ENCODE measurements at regions not wholly inside any gene's neighbourhood (a gene's known extent, or its start where the extent isn't known, plus 50 kb on each side); places are given as distances from the start of the nearest gene placed in this dataset.

- no peaks in the 10 kb centered on the region for H3K4me1 ChIP-seq (ENCODE audit: insufficient read depth, low read length)
- no peak overlapping the region for H3K4me3 ChIP-seq (ENCODE audit: insufficient read depth, low read depth, low read length)
- H3K79me2 ChIP-seq (ENCODE audit: insufficient read depth, low read length): no peaks in the 10 kb centered on the region
- H3K9ac ChIP-seq (ENCODE audit: low read length): no peak overlapping the region
- DNase-seq (ENCODE audit: low read depth): peak; percentile 32
- TF ChIP-seq EZH2 (IDR thresholded peaks at IDR 0.05; ENCODE audit: insufficient read depth, low read length): no peak
- no peak for TF ChIP-seq CTCF (IDR thresholded peaks at IDR 0.05; ENCODE audit: insufficient read depth, low read depth, low read length)
- H3K9me3 ChIP-seq (ENCODE audit: insufficient read depth, low read depth, low read length): no peaks in the 10 kb centered on the region
- Mint-ChIP-seq H3K36me3 (ENCODE audit: low read depth, unreplicated experiment) (no peaks in the 10 kb centered on the region), H3K27ac (ENCODE audit: unreplicated experiment) (no peak overlapping the region), H3K27me3 (ENCODE audit: low read depth, unreplicated experiment) (no peaks in the 10 kb centered on the region), H3K9me3 (ENCODE audit: unreplicated experiment) (no peaks in the 10 kb centered on the region), H3K4me3 (ENCODE audit: unreplicated experiment) (no peak overlapping the region), H3K4me1 (ENCODE audit: low read depth, unreplicated experiment) (no peaks in the 10 kb centered on the region)
- FAIRE-seq: no peak
- H3K27ac ChIP-seq (ENCODE audit: low read depth, low read length): no peak overlapping the region
- no peak overlapping the region for H2AFZ ChIP-seq (ENCODE audit: low read depth, low read length)
- no peaks in the 10 kb centered on the region for H3K27me3 ChIP-seq (ENCODE audit: insufficient read depth, low read length)
- H3K36me3 ChIP-seq (ENCODE audit: insufficient read depth, low read length): no peaks in the 10 kb centered on the region
- no peak overlapping the region for H3K4me2 ChIP-seq (ENCODE audit: low read length)
- no peaks in the 10 kb centered on the region for H4K20me1 ChIP-seq (ENCODE audit: insufficient read depth, low read length)
Measured at GRCh38 chr5:104170926-104171325, 608.3 kb upstream of the NUDT12 start.

GRCh38 chr5:104146652-104147051 lies 584.1 kb upstream of the NUDT12 start:
- Mint-ChIP-seq H3K27me3 (ENCODE audit: low read depth, unreplicated experiment) (no peaks in the 10 kb centered on the region), H3K9me3 (ENCODE audit: unreplicated experiment) (no peaks in the 10 kb centered on the region), H3K4me1 (ENCODE audit: low read depth, unreplicated experiment) (peaks cover 2% of the 10 kb centered on the region), H3K27ac (ENCODE audit: unreplicated experiment) (no peak overlapping the region), H3K4me3 (ENCODE audit: unreplicated experiment) (no peak overlapping the region), H3K36me3 (ENCODE audit: low read depth, unreplicated experiment) (no peaks in the 10 kb centered on the region)
- Histone ChIP-seq H3K4me3 (ENCODE audit: insufficient read depth, low read depth, low read length) (no peak overlapping the region), H3K27ac (ENCODE audit: low read depth, low read length) (no peak overlapping the region), H3K4me1 (ENCODE audit: insufficient read depth, low read length) (no peaks in the 10 kb centered on the region), H4K20me1 (ENCODE audit: insufficient read depth, low read length) (no peaks in the 10 kb centered on the region), H2AFZ (ENCODE audit: low read depth, low read length) (no peak overlapping the region), H3K79me2 (ENCODE audit: insufficient read depth, low read length) (no peaks in the 10 kb centered on the region), H3K27me3 (ENCODE audit: insufficient read depth, low read length) (no peaks in the 10 kb centered on the region), H3K4me2 (ENCODE audit: low read length) (no peak overlapping the region), H3K9ac (ENCODE audit: low read length) (no peak overlapping the region), H3K36me3 (ENCODE audit: insufficient read depth, low read length) (no peaks in the 10 kb centered on the region), H3K9me3 (ENCODE audit: insufficient read depth, low read depth, low read length) (no peaks in the 10 kb centered on the region)
- FAIRE-seq (no peak), DNase-seq (ENCODE audit: low read depth) (no peak)
- TF ChIP-seq CTCF (IDR thresholded peaks at IDR 0.05; ENCODE audit: insufficient read depth, low read depth, low read length) (no peak), EZH2 (IDR thresholded peaks at IDR 0.05; ENCODE audit: insufficient read depth, low read length) (no peak)

GRCh38 chr5:104139840-104140239 lies 577.3 kb upstream of the NUDT12 start:
- Mint-ChIP-seq H3K27me3 (ENCODE audit: low read depth, unreplicated experiment) (no peaks in the 10 kb centered on the region), H3K4me1 (ENCODE audit: low read depth, unreplicated experiment) (no peaks in the 10 kb centered on the region), H3K36me3 (ENCODE audit: low read depth, unreplicated experiment) (no peaks in the 10 kb centered on the region), H3K4me3 (ENCODE audit: unreplicated experiment) (no peak overlapping the region), H3K27ac (ENCODE audit: unreplicated experiment) (no peak overlapping the region), H3K9me3 (ENCODE audit: unreplicated experiment) (no peaks in the 10 kb centered on the region)
- H3K4me1 ChIP-seq (ENCODE audit: insufficient read depth, low read length): no peaks in the 10 kb centered on the region
- no peaks in the 10 kb centered on the region for H3K9me3 ChIP-seq (ENCODE audit: insufficient read depth, low read depth, low read length)
- no peak for TF ChIP-seq CTCF (IDR thresholded peaks at IDR 0.05; ENCODE audit: insufficient read depth, low read depth, low read length)
- no peak for TF ChIP-seq EZH2 (IDR thresholded peaks at IDR 0.05; ENCODE audit: insufficient read depth, low read length)
- DNase-seq (ENCODE audit: low read depth) (no peak), FAIRE-seq (no peak)
- no peak overlapping the region for H3K27ac ChIP-seq (ENCODE audit: low read depth, low read length)
- no peak overlapping the region for H3K4me3 ChIP-seq (ENCODE audit: insufficient read depth, low read depth, low read length)
- H3K36me3 ChIP-seq (ENCODE audit: insufficient read depth, low read length): no peaks in the 10 kb centered on the region
- no peaks in the 10 kb centered on the region for H3K79me2 ChIP-seq (ENCODE audit: insufficient read depth, low read length)
- H3K9ac ChIP-seq (ENCODE audit: low read length): no peak overlapping the region
- H3K4me2 ChIP-seq (ENCODE audit: low read length): no peak overlapping the region
- H4K20me1 ChIP-seq (ENCODE audit: insufficient read depth, low read length): no peaks in the 10 kb centered on the region
- no peak overlapping the region for H2AFZ ChIP-seq (ENCODE audit: low read depth, low read length)
- H3K27me3 ChIP-seq (ENCODE audit: insufficient read depth, low read length): no peaks in the 10 kb centered on the region

Data from astrocyte (in vitro differentiated cells and primary cell).